Caco-2 (cell line): ENCODE measurements at regions not wholly inside any gene's neighbourhood (a gene's known extent, or its start where the extent isn't known, plus 50 kb on each side); places are given as distances from the start of the nearest gene placed in this dataset.

Experiments used
- BruUV-seq: library from RNA; stranded (reverse); fragments of 400-500 nt; replicated peaks from 2 replicates; lab custom pipeline; 2021; lab: Mats Ljungman, UMichigan
- CTCF ChIA-PET: fragments of 300-600 bp; sonication (Branson Sonifier 250); formaldehyde crosslinking; loops from one replicate; lab custom pipeline; 2022; ENCODE audit warnings: antibody characterized with exemption; lab: Charles Lee
- POLR2A ChIA-PET: fragments of 300-600 bp; sonication (Branson Sonifier 250); formaldehyde crosslinking; loops from one replicate; lab custom pipeline; 2022; ENCODE audit warnings: antibody characterized with exemption; lab: Charles Lee
- DNase-seq, 2 experiments: peaks; one replicate each; pipeline versions ENCODE4 v3.0.0 to v3.0.0-alpha.2; 2020 to 2022
- H3K27me3 ChIP-seq: replicated peaks from 2 replicates; pipeline ENCODE4 v1.6.0; 2011; ENCODE audit warnings: low read length; ENCODE audit not compliant: control insufficient read depth, insufficient read depth
- H3K36me3 ChIP-seq: 2 replicates; pipeline ENCODE4 v1.5.1; 2011; ENCODE audit warnings: low read length; ENCODE audit not compliant: control insufficient read depth, insufficient read depth
- H3K4me1 ChIP-seq: fragments of 250-450 bp; sonication (Bioruptor Pico); 2 replicates; pipeline ENCODE4 v1.5.1; 2020; ENCODE audit warnings: mild to moderate bottlenecking
- H3K4me3 ChIP-seq: 2 replicates; pipeline ENCODE4 v1.5.1; 2011; ENCODE audit warnings: low read depth, mild to moderate bottlenecking, control low read depth, low read length
- H3K9me3 ChIP-seq: fragments of 250-450 bp; sonication (Bioruptor Pico); 2 replicates; pipeline ENCODE4 v1.5.1; 2020; ENCODE audit warnings: mild to moderate bottlenecking, moderate library complexity
- H3K27ac Mint-ChIP-seq: one replicate; pipeline ENCODE4 v1.8.0; 2022; ENCODE audit warnings: mixed read lengths; ENCODE audit not compliant: unreplicated experiment
- H3K27me3 Mint-ChIP-seq: one replicate; pipeline ENCODE4 v1.8.0; 2022; ENCODE audit warnings: mixed read lengths; ENCODE audit not compliant: insufficient read depth, unreplicated experiment
- H3K36me3 Mint-ChIP-seq: one replicate; pipeline ENCODE4 v1.8.0; 2022; ENCODE audit warnings: mild to moderate bottlenecking, mixed read lengths; ENCODE audit not compliant: insufficient read depth, unreplicated experiment
- H3K4me1 Mint-ChIP-seq: one replicate; pipeline ENCODE4 v1.8.0; 2022; ENCODE audit warnings: low read depth, mixed read lengths; ENCODE audit not compliant: unreplicated experiment
- H3K4me3 Mint-ChIP-seq: one replicate; pipeline ENCODE4 v1.8.0; 2022; ENCODE audit warnings: mild to moderate bottlenecking, moderate library complexity, mixed read lengths; ENCODE audit not compliant: unreplicated experiment
- H3K9me3 Mint-ChIP-seq: one replicate; pipeline ENCODE4 v1.8.0; 2022; ENCODE audit warnings: mixed read lengths; ENCODE audit not compliant: unreplicated experiment
- CTCF ChIP-seq, 2 experiments: fragments of 200-600 bp in 1 of 2; IDR thresholded peaks; 1 replicate in 1 of 2; 2 replicates in 1 of 2; pipeline versions ENCODE4 v1.5.1 to v1.8.0; 2011 to 2022; ENCODE audit warnings: antibody characterized with exemption in 1 of 2, control low read depth in 1 of 2, inconsistent platforms in 1 of 2, low read depth in 1 of 2, low read length in 1 of 2, mild to moderate bottlenecking in 1 of 2, moderate library complexity in 1 of 2; ENCODE audit not compliant: insufficient read depth in 1 of 2, severe bottlenecking in 1 of 2, unreplicated experiment in 1 of 2
- intact Hi-C: fragments of 100-400 bp; cut with micrococcal nuclease; formaldehyde crosslinking; loops from one replicate; pipeline ENCODE4 v1.10.0; 2022; ENCODE audit not compliant: unreplicated experiment

DNA sequence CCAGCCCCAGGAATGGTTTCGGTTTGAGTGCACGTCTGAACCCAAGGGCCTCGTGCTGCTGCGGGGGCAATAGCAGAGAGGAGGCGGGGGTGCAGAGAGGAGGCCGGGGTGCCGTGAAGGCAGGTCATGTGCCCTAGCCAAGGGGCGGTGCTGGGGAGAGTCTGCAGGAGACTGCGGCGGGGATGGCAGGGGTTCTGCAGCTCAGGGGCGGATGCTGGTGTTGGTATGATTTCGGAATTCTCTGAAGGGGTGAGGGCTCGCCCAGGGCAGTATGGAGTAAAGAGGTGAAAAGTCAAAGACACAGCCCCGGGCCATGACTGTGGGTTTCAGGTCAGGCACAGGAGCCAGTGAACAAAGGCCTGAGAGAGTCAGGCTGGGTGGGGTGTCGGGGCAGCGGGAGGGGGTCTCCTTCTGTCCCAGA lies 186.5 kb upstream of the HDAC4 start:
- no peaks in the 10 kb centered on the region for H3K36me3 Mint-ChIP-seq
- no peaks in the 10 kb centered on the region for H3K4me1 Mint-ChIP-seq
- no peaks in the 10 kb centered on the region for H3K9me3 ChIP-seq
- H3K4me1 ChIP-seq, result no peaks in the 10 kb centered on the region
- H3K4me3 Mint-ChIP-seq, result no peak overlapping the region
- no peak for TF ChIP-seq CTCF (IDR thresholded peaks at IDR 0.05; ENCODE audit: insufficient read depth in 1 of 2, low read depth in 1 of 2, low read length in 1 of 2, severe bottlenecking in 1 of 2, unreplicated experiment in 1 of 2)
- no peaks in the 10 kb centered on the region for H3K27me3 Mint-ChIP-seq
- H3K27me3 ChIP-seq, result no peaks in the 10 kb centered on the region
- no peak overlapping the region for H3K27ac Mint-ChIP-seq
- H3K36me3 ChIP-seq, result no peaks in the 10 kb centered on the region
- CTCF ChIA-PET, result no interaction called here
- no peak overlapping the region for H3K4me3 ChIP-seq
- POLR2A ChIA-PET, result no interaction called here
- peaks cover 11% of the 10 kb centered on the region for H3K9me3 Mint-ChIP-seq
- intact Hi-C loops, result no loop called here
- DNase-seq, result no peak
- no TSS peak for BruUV-seq

GRCh38 chr2:239586651-239587310 lies 186.0 kb upstream of the HDAC4 start:
- TF ChIP-seq CTCF (IDR thresholded peaks at IDR 0.05; ENCODE audit: insufficient read depth in 1 of 2, low read depth in 1 of 2, low read length in 1 of 2, severe bottlenecking in 1 of 2, unreplicated experiment in 1 of 2), result no peak
- Histone ChIP-seq H3K9me3 (no peaks in the 10 kb centered on the region), H3K4me3 (no peak overlapping the region), H3K36me3 (no peaks in the 10 kb centered on the region), H3K4me1 (no peaks in the 10 kb centered on the region), H3K27me3 (no peaks in the 10 kb centered on the region)
- no TSS peak for BruUV-seq
- Mint-ChIP-seq H3K27ac (no peak overlapping the region), H3K4me3 (no peak overlapping the region), H3K27me3 (no peaks in the 10 kb centered on the region), H3K4me1 (no peaks in the 10 kb centered on the region), H3K36me3 (no peaks in the 10 kb centered on the region), H3K9me3 (peaks cover 5% of the 10 kb centered on the region)
- no peak for DNase-seq
- ChIA-PET POLR2A (no interaction called here), CTCF (no interaction called here)
- intact Hi-C loops, result no loop called here

- H3K36me3 ChIP-seq, result no peaks in the 10 kb centered on the region
- no peaks in the 10 kb centered on the region for H3K4me1 ChIP-seq
- Mint-ChIP-seq H3K27ac (no peak overlapping the region), H3K36me3 (no peaks in the 10 kb centered on the region), H3K27me3 (no peaks in the 10 kb centered on the region), H3K9me3 (no peaks in the 10 kb centered on the region), H3K4me1 (peaks cover 1% of the 10 kb centered on the region), H3K4me3 (no peak overlapping the region)
- POLR2A ChIA-PET, result no interaction called here
- intact Hi-C loops, result no loop called here
- CTCF ChIA-PET, result no interaction called here
- H3K27me3 ChIP-seq, result no peaks in the 10 kb centered on the region
- BruUV-seq, result no TSS peak
- TF ChIP-seq CTCF (IDR thresholded peaks at IDR 0.05; ENCODE audit: insufficient read depth in 1 of 2, low read depth in 1 of 2, low read length in 1 of 2, severe bottlenecking in 1 of 2, unreplicated experiment in 1 of 2), result no peak
- no peak for DNase-seq
- no peak overlapping the region for H3K4me3 ChIP-seq
- no peaks in the 10 kb centered on the region for H3K9me3 ChIP-seq
These were observed 184.6 kb upstream of the HDAC4 start for GRCh38 chr2:239585422-239585821.
